SU-DHL-6 (cell line): ENCODE measurements at regions not wholly inside any gene's neighbourhood (a gene's known extent, or its start where the extent isn't known, plus 50 kb on each side); places are given as distances from the start of the nearest gene placed in this dataset.

Experiments used
- H2AFZ ChIP-seq: fragments of 200-600 bp; sonication (generic); 2 replicates; pipeline ENCODE4 v1.6.1; 2014; ENCODE audit warnings: low read depth, mild to moderate bottlenecking, moderate library complexity, mixed read lengths, antibody characterized with exemption, low read length; ENCODE audit not compliant: severe bottlenecking
- H3F3A ChIP-seq: fragments of 200-600 bp; shearing (Covaris generic); 2 replicates; pipeline ENCODE4 v1.6.0; 2016; ENCODE audit warnings: antibody characterized with exemption, mild to moderate bottlenecking; ENCODE audit not compliant: insufficient read depth
- H3K27ac ChIP-seq: fragments of 200-600 bp; sonication (generic); 2 replicates; pipeline ENCODE4 v1.5.1; 2016; ENCODE audit warnings: low read depth, mild to moderate bottlenecking, low read length, moderate library complexity, mixed read lengths
- H3K27me3 ChIP-seq: fragments of 200-600 bp; sonication (generic), shearing (Covaris generic); 2 replicates; pipeline ENCODE4 v1.6.0; 2014; ENCODE audit warnings: mild to moderate bottlenecking, low read length
- H3K36me3 ChIP-seq: fragments of 200-600 bp; sonication (generic); 2 replicates; pipeline ENCODE4 v1.6.1; 2014; ENCODE audit warnings: mild to moderate bottlenecking, low read length, mixed read lengths
- H3K4me2 ChIP-seq: fragments of 300-600, 200-600 bp; shearing (Covaris generic), sonication (generic); 2 replicates; pipeline ENCODE4 v1.6.0; 2014; ENCODE audit warnings: low read length, low read depth, mild to moderate bottlenecking; ENCODE audit not compliant: poor library complexity, severe bottlenecking
- H3K4me3 ChIP-seq: fragments of 200-600 bp; sonication (generic); 2 replicates; pipeline ENCODE4 v1.5.1; 2014; ENCODE audit warnings: antibody characterized with exemption, low read length, mild to moderate bottlenecking, mixed read lengths; ENCODE audit not compliant: insufficient read depth, poor library complexity, severe bottlenecking
- H3K79me2 ChIP-seq: fragments of 200-600 bp; sonication (generic); 2 replicates; pipeline ENCODE4 v1.6.1; 2014; ENCODE audit warnings: mild to moderate bottlenecking, low read length, moderate library complexity; ENCODE audit not compliant: insufficient read depth
- H3K9ac ChIP-seq: fragments of 200-600 bp; sonication (generic); 2 replicates; pipeline ENCODE4 v1.7.0; 2014; ENCODE audit warnings: mild to moderate bottlenecking, low read length
- H3K9me2 ChIP-seq: fragments of 200-600 bp; sonication (generic); replicated peaks from 2 replicates; pipeline ENCODE4 v1.6.1; 2014; ENCODE audit warnings: low read length; ENCODE audit not compliant: insufficient read depth
- H3K9me3 ChIP-seq: fragments of 200-600 bp; sonication (generic); 2 replicates; pipeline ENCODE4 v1.6.1; 2014; ENCODE audit warnings: low read length, mixed read lengths; ENCODE audit not compliant: insufficient read depth
- H4K20me1 ChIP-seq: fragments of 200-600 bp; sonication (generic); 2 replicates; pipeline ENCODE4 v1.6.1; 2014; ENCODE audit warnings: low read depth, mild to moderate bottlenecking, antibody characterized with exemption, low read length, moderate library complexity, mixed read lengths
- CTCF ChIP-seq: fragments of 200-600 bp; sonication (generic); IDR thresholded peaks from one replicate; pipeline ENCODE4 v1.5.1; 2017; ENCODE audit warnings: antibody characterized with exemption, mild to moderate bottlenecking, low read length, moderate library complexity; ENCODE audit not compliant: insufficient read depth, poor library complexity, severe bottlenecking
- EZH2phosphoT487 ChIP-seq: fragments of 200-600 bp; sonication (generic), shearing (Covaris generic); conservative IDR thresholded peaks from 2 replicates; pipeline ENCODE4 v1.6.1; 2018; ENCODE audit warnings: mild to moderate bottlenecking, antibody characterized with exemption, low read length, moderate library complexity, mixed read lengths

- peak overlapping the region; percentile 38 for H3K9ac ChIP-seq
- H3K9me2 ChIP-seq = no peaks in the 10 kb centered on the region
- H2AFZ ChIP-seq = peak overlapping the region; percentile 49
- no peaks in the 10 kb centered on the region for H3K27me3 ChIP-seq
- no peaks in the 10 kb centered on the region for H3K36me3 ChIP-seq
- peak overlapping the region; percentile 30 for H3K4me3 ChIP-seq
- peak overlapping the region; percentile 94 for H3K27ac ChIP-seq
- H3F3A ChIP-seq = peaks cover 4% of the 10 kb centered on the region; the same call in 1 of the 2 replicates
- no peaks in the 10 kb centered on the region for H4K20me1 ChIP-seq
- H3K9me3 ChIP-seq = no peaks in the 10 kb centered on the region
- no peaks in the 10 kb centered on the region for H3K79me2 ChIP-seq
- peak overlapping the region; percentile 63 for H3K4me2 ChIP-seq
- TF ChIP-seq EZH2phosphoT487 = no peak
- TF ChIP-seq CTCF = no peak
Observed at GRCh38 chr4:171676555-171677215, 136.5 kb upstream of the GALNTL6 start.

DNA sequence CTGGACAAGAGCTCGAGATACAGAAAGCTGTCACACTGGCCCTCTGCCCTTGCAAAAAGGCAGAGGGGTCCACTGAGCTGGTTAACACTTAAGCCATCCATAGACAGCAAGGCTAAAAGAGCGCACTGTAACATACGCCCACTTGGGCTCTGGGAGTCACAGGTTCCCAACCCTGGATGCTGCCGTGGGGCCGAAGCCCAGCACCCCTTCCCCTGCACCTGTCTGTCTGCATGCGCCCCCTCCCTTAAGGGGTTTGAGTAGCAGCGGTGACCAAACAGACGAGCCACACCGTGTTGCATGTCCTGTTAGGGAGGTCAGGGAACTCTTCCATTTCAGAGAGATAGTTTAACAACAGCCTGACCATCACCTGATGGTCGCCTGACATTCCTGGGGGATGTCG is 138.4 kb upstream of the GALNTL6 start:
- Histone ChIP-seq H3K9me2 (no peaks in the 10 kb centered on the region), H3K27me3 (no peaks in the 10 kb centered on the region), H3K36me3 (no peaks in the 10 kb centered on the region), H3K4me2 (no peak overlapping the region), H4K20me1 (no peaks in the 10 kb centered on the region), H3K9ac (no peak overlapping the region), H3F3A (peaks cover 4% of the 10 kb centered on the region; the same call in 1 of the 2 replicates), H3K27ac (no peak overlapping the region), H2AFZ (no peak overlapping the region), H3K4me3 (no peak overlapping the region), H3K79me2 (no peaks in the 10 kb centered on the region), H3K9me3 (no peaks in the 10 kb centered on the region)
- TF ChIP-seq EZH2phosphoT487 (no peak), CTCF (no peak)

- no peak overlapping the region for H2AFZ ChIP-seq
- H4K20me1 ChIP-seq = no peaks in the 10 kb centered on the region
- H3K4me3 ChIP-seq = no peak overlapping the region
- no peak for TF ChIP-seq CTCF
- TF ChIP-seq EZH2phosphoT487 = no peak
- H3K27ac ChIP-seq = no peak overlapping the region
- H3K4me2 ChIP-seq = no peak overlapping the region
- no peaks in the 10 kb centered on the region for H3F3A ChIP-seq
- H3K9me2 ChIP-seq = no peaks in the 10 kb centered on the region
- no peaks in the 10 kb centered on the region for H3K9me3 ChIP-seq
- no peaks in the 10 kb centered on the region for H3K79me2 ChIP-seq
- no peaks in the 10 kb centered on the region for H3K27me3 ChIP-seq
- H3K36me3 ChIP-seq = no peaks in the 10 kb centered on the region
- H3K9ac ChIP-seq = no peak overlapping the region
Observed at GRCh38 chr4:171668403-171668802, 144.8 kb upstream of the GALNTL6 start.
